ENCODE measurements at regions not wholly inside any gene's neighbourhood (a gene's known extent, or its start where the extent isn't known, plus 50 kb on each side); places are given as distances from the start of the nearest gene placed in this dataset.

DNA sequence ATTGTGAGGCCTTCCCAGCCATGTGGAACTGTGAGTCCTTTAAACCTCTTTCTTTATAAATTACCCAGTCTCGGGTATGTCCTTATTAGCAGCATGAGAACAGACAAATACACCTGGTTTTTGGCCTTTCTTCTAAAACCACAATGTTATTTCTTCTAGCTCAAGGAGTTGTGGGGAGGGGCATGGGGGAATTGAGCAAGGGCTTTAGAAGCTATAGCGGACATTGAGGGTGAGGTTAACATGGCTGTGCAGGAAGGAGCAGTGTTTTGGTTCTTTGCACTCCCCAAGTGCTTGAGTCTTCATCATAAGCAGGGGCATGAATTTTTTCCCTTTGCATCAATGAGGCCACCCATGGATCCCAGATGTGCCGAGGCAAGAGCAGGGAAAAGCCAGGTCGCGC lies 86.8 kb downstream of the SPRING1 start:
- H3K79me2 ChIP-seq (ENCODE audit: insufficient read depth, low read length), result no peaks in the 10 kb centered on the region
- H3K36me3 ChIP-seq (ENCODE audit: control insufficient read depth in 1 of 2, insufficient read depth in 2 of 2, low read length in 2 of 2), result no peaks in the 10 kb centered on the region
- CTCF ChIA-PET, result no interaction called here
- no peak overlapping the region for H3K9ac ChIP-seq (ENCODE audit: low read length)
- ATAC-seq (no peak), DNase-seq (ENCODE audit: low read depth, low spot score) (no peak)
- H3K4me2 ChIP-seq (ENCODE audit: low read length), result no peak overlapping the region
- no peaks in the 10 kb centered on the region for H4K20me1 ChIP-seq (ENCODE audit: insufficient read depth)
- no peak overlapping the region for H3K4me3 ChIP-seq (replicated peaks in 1 of 2; ENCODE audit: low read depth in 1 of 2, low read length in 2 of 2)
- intact Hi-C loops (cut with micrococcal nuclease), result no loop called here
- H3K9me2 ChIP-seq (ENCODE audit: insufficient read depth), result no peaks in the 10 kb centered on the region
- no peaks in the 10 kb centered on the region for H3K27me3 ChIP-seq (ENCODE audit: insufficient read depth, low read length)
- RAD21 ChIA-PET (ENCODE audit: low non-redundant PET in 1 of 2, low total read pairs in 2 of 2, uncharacterized antibody in 2 of 2, unreplicated experiment in 2 of 2), result no interaction called here
- no peak overlapping the region for H3K27ac ChIP-seq (ENCODE audit: low read depth, low read length)
- no peaks in the 10 kb centered on the region for H3K4me1 ChIP-seq (ENCODE audit: control insufficient read depth in 1 of 2, insufficient read depth in 2 of 2, low read length in 2 of 2)
- H3K9me3 ChIP-seq (ENCODE audit: control insufficient read depth in 1 of 2, insufficient read depth in 1 of 2, low read depth in 1 of 2, low read length in 2 of 2), result 0 out of 4 replicates have a peak, but pooled peaks cover 0 to 3% of the 10 kb centered on the region in 2 experiments
- POLR2A ChIA-PET, result no interaction called here
- no TSS peak for BruUV-seq (replicated peaks)
- no peak for TF ChIP-seq JUND (IDR thresholded peaks at IDR 0.05)
- TF ChIP-seq, protein P1, sequence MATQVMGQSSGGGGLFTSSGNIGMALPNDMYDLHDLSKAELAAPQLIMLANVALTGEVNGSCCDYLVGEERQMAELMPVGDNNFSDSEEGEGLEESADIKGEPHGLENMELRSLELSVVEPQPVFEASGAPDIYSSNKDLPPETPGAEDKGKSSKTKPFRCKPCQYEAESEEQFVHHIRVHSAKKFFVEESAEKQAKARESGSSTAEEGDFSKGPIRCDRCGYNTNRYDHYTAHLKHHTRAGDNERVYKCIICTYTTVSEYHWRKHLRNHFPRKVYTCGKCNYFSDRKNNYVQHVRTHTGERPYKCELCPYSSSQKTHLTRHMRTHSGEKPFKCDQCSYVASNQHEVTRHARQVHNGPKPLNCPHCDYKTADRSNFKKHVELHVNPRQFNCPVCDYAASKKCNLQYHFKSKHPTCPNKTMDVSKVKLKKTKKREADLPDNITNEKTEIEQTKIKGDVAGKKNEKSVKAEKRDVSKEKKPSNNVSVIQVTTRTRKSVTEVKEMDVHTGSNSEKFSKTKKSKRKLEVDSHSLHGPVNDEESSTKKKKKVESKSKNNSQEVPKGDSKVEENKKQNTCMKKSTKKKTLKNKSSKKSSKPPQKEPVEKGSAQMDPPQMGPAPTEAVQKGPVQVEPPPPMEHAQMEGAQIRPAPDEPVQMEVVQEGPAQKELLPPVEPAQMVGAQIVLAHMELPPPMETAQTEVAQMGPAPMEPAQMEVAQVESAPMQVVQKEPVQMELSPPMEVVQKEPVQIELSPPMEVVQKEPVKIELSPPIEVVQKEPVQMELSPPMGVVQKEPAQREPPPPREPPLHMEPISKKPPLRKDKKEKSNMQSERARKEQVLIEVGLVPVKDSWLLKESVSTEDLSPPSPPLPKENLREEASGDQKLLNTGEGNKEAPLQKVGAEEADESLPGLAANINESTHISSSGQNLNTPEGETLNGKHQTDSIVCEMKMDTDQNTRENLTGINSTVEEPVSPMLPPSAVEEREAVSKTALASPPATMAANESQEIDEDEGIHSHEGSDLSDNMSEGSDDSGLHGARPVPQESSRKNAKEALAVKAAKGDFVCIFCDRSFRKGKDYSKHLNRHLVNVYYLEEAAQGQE (IDR thresholded peaks at IDR 0.05; ENCODE audit: low read depth), result no peak
- H2AFZ ChIP-seq (ENCODE audit: low read depth, low read length, poor library complexity, severe bottlenecking), result no peak overlapping the region

DNA sequence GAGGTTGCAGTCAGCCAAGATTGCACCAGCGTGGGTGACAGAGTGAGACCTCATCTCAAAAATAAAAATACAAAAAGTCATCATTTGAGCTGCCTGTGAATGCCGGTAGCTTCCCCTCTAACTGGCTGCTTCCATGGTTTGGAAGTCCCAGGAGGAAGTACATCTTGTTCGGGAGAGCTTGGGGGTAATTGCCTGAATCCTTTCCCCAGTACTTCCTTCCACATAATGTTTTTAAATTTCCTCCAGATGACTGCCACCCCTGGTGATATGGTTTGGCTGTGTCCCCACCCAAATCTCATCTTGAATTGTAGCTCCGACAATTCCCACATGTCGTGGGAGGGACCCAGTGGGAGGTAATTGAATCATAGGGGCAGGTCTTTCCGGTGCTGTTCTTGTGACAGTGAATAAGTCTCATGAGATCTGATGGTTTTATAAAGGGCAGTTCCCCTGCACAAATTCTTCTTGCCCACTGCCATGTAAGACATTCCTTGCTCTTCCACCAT lies 87.2 kb downstream of the SPRING1 start:
- H3K36me3 ChIP-seq (ENCODE audit: control insufficient read depth in 1 of 2, insufficient read depth in 2 of 2, low read length in 2 of 2), result no peaks in the 10 kb centered on the region
- ChIA-PET POLR2A (no interaction called here), CTCF (no interaction called here), RAD21 (ENCODE audit: low non-redundant PET in 1 of 2, low total read pairs in 2 of 2, uncharacterized antibody in 2 of 2, unreplicated experiment in 2 of 2) (no interaction called here)
- intact Hi-C loops (cut with micrococcal nuclease), result no loop called here
- H3K27ac ChIP-seq (ENCODE audit: low read depth, low read length), result no peak overlapping the region
- no peaks in the 10 kb centered on the region for H4K20me1 ChIP-seq (ENCODE audit: insufficient read depth)
- TF ChIP-seq CEBPB (IDR thresholded peaks at IDR 0.05; ENCODE audit: low read depth) (no peak), RAD21 (IDR thresholded peaks at IDR 0.05; ENCODE audit: low read depth) (no peak), SIN3A (IDR thresholded peaks at IDR 0.05; ENCODE audit: low read depth) (no peak), EZH2 (IDR thresholded peaks at IDR 0.05) (no peak), EZH2phosphoT487 (IDR thresholded peaks at IDR 0.05; ENCODE audit: borderline replicate concordance) (no peak)
- TF ChIP-seq, protein P1 (IDR thresholded peaks at IDR 0.05; ENCODE audit: low read depth), result no peak
- TF ChIP-seq, protein P2, sequence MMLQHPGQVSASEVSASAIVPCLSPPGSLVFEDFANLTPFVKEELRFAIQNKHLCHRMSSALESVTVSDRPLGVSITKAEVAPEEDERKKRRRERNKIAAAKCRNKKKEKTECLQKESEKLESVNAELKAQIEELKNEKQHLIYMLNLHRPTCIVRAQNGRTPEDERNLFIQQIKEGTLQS (IDR thresholded peaks at IDR 0.05), result no peak
- 0 out of 4 replicates have a peak, but pooled peaks cover 0 to 3% of the 10 kb centered on the region in 2 experiments for H3K9me3 ChIP-seq (ENCODE audit: control insufficient read depth in 1 of 2, insufficient read depth in 1 of 2, low read depth in 1 of 2, low read length in 2 of 2)
- no peaks in the 10 kb centered on the region for H3K4me1 ChIP-seq (ENCODE audit: control insufficient read depth in 1 of 2, insufficient read depth in 2 of 2, low read length in 2 of 2)
- H2AFZ ChIP-seq (ENCODE audit: low read depth, low read length, poor library complexity, severe bottlenecking), result no peak overlapping the region
- no peaks in the 10 kb centered on the region for H3K9me2 ChIP-seq (ENCODE audit: insufficient read depth)
- ATAC-seq (no peak), DNase-seq (ENCODE audit: low read depth, low spot score) (no peak)
- H3K79me2 ChIP-seq (ENCODE audit: insufficient read depth, low read length), result no peaks in the 10 kb centered on the region
- no peak overlapping the region for H3K4me2 ChIP-seq (ENCODE audit: low read length)
- H3K9ac ChIP-seq (ENCODE audit: low read length), result no peak overlapping the region
- no peaks in the 10 kb centered on the region for H3K27me3 ChIP-seq (ENCODE audit: insufficient read depth, low read length)
- H3K4me3 ChIP-seq (replicated peaks in 1 of 2; ENCODE audit: low read depth in 1 of 2, low read length in 2 of 2), result no peak overlapping the region
- no TSS peak for BruUV-seq (replicated peaks)
